Sigmoid colon (tissue), 6 donors: ENCODE measurements at regions not wholly inside any gene's neighbourhood (a gene's known extent, or its start where the extent isn't known, plus 50 kb on each side); places are given as distances from the start of the nearest gene placed in this dataset.

Source experiments
- DNase-seq: peaks from one replicate; pipeline ENCODE4 v3.0.0-alpha.2; 2019
- H3K27ac ChIP-seq, 4 donors: fragments of 200-600 bp; sonication (generic); one replicate each; pipeline ENCODE4 v1.5.1; 2016 to 2019; ENCODE audit warnings: mild to moderate bottlenecking in 1 of 4
- H3K27me3 ChIP-seq, 3 donors: fragments of 200-600 bp; sonication (generic); one replicate each; pipeline ENCODE4 v1.5.1; 2019; ENCODE audit warnings: mild to moderate bottlenecking in 1 of 3
- H3K36me3 ChIP-seq, 4 donors: fragments of 200-600 bp; sonication (generic); one replicate each; pipeline ENCODE4 v1.5.1; 2016 to 2019
- H3K4me1 ChIP-seq, 4 donors: fragments of 200-600 bp; sonication (generic); one replicate each; pipeline ENCODE4 v1.5.1; 2017 to 2019
- H3K4me3 ChIP-seq, 4 donors: fragments of 200-600 bp; sonication (generic); one replicate each; pipeline ENCODE4 v1.5.1; 2017 to 2019; ENCODE audit warnings: mild to moderate bottlenecking in 2 of 4, moderate library complexity in 1 of 4
- H3K9me3 ChIP-seq, 4 donors: fragments of 200-600 bp in 3 of 4; sonication (generic) in 3 of 4; one replicate each; pipeline versions ENCODE4 v1.5.1 to v1.6.1; 2013 to 2019
- EP300 ChIP-seq, 4 donors: sonication (generic); formaldehyde crosslinking; IDR thresholded peaks; one replicate each; pipeline ENCODE4 v1.6.1; 2017; ENCODE audit warnings: antibody characterized with exemption in 4 of 4
- POLR2A ChIP-seq, 2 donors: fragments of 450-650 bp; IDR thresholded peaks; one replicate each; pipeline ENCODE4 v1.6.1; 2016; ENCODE audit warnings: antibody characterized with exemption in 2 of 2, mild to moderate bottlenecking in 2 of 2, moderate library complexity in 2 of 2
- POLR2AphosphoS5 ChIP-seq, 4 donors: sonication (generic); formaldehyde crosslinking; IDR thresholded peaks; one replicate each; pipeline ENCODE4 v1.6.1; 2017; ENCODE audit warnings: antibody characterized with exemption in 4 of 4
- WGBS, 2 donors: extraction: QIAGEN DNeasy Blood & Tissue Kit; methylation state at CpG; one replicate each; pipeline ENCODE4 v1.1.7; 2013; 5-methylcytosine and 5-hydroxymethylcytosine counted together
- intact Hi-C: fragments of 100-400 bp; cut with DNase I; formaldehyde crosslinking; loops from one replicate; pipeline ENCODE4 v1.15.1; 2023
- TF ChIP-seq, protein P1 (sequence below), 4 experiments: fragments of 450-650 bp in 3 of 4; fragments of 200-600 bp in 1 of 4; IDR thresholded peaks; one replicate each; pipeline ENCODE4 v1.5.1; 2016 to 2019; ENCODE audit warnings: antibody characterized with exemption in 4 of 4, mild to moderate bottlenecking in 3 of 4, moderate library complexity in 2 of 4
- donor health status: healthy with polysubstance abuse.
- donor health status: healthy.

GRCh38 chr13:107743983-107744382 lies 471.4 kb downstream of the LIG4 start:
- intact Hi-C loops = no loop called here
- H3K4me1 ChIP-seq = peaks cover 0 to 10% (median 2%) of the 10 kb centered on the region in 4 donors
- H3K4me3 ChIP-seq = no peak overlapping the region
- H3K27me3 ChIP-seq = no peaks in the 10 kb centered on the region
- 57 to 68% methylated on average over 3 of the region's 3 CpGs for WGBS, 2 donors
- H3K36me3 ChIP-seq = no peaks in the 10 kb centered on the region
- no peak overlapping the region for H3K27ac ChIP-seq
- TF ChIP-seq POLR2AphosphoS5 (IDR thresholded peaks at IDR 0.05) (no peak), POLR2A (IDR thresholded peaks at IDR 0.05) (no peak), EP300 (IDR thresholded peaks at IDR 0.05) (no peak)
- TF ChIP-seq, protein P1, sequence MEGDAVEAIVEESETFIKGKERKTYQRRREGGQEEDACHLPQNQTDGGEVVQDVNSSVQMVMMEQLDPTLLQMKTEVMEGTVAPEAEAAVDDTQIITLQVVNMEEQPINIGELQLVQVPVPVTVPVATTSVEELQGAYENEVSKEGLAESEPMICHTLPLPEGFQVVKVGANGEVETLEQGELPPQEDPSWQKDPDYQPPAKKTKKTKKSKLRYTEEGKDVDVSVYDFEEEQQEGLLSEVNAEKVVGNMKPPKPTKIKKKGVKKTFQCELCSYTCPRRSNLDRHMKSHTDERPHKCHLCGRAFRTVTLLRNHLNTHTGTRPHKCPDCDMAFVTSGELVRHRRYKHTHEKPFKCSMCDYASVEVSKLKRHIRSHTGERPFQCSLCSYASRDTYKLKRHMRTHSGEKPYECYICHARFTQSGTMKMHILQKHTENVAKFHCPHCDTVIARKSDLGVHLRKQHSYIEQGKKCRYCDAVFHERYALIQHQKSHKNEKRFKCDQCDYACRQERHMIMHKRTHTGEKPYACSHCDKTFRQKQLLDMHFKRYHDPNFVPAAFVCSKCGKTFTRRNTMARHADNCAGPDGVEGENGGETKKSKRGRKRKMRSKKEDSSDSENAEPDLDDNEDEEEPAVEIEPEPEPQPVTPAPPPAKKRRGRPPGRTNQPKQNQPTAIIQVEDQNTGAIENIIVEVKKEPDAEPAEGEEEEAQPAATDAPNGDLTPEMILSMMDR (IDR thresholded peaks at IDR 0.05) = no peak
- no peak for DNase-seq
- no peaks in the 10 kb centered on the region for H3K9me3 ChIP-seq

DNA sequence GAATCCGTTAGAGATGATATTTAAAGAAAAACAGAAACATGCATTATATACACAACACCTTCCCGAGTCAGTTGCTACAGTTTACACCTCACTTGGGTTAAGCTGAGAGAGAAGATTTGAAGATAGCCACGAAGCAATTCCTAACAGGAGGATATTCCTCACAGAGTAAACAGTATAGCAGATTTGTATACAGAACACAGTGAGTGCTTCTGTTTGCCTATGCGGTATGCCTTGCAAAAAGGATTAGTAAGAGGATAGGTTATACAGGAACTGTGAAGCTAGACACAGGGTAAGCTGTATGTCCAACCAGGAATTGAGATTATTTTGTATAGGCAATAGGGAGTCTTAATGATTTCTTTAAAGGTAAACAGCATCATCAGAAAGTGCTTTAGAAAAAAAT lies 471.8 kb downstream of the LIG4 start:
- no peak for DNase-seq
- H3K4me1 ChIP-seq = peaks cover 0 to 10% (median 2%) of the 10 kb centered on the region in 4 donors
- no peaks in the 10 kb centered on the region for H3K27me3 ChIP-seq
- H3K27ac ChIP-seq = no peak overlapping the region
- 13 to 32% methylated on average over 4 of the region's 4 CpGs for WGBS, 2 donors
- no peaks in the 10 kb centered on the region for H3K9me3 ChIP-seq
- intact Hi-C loops = no loop called here
- TF ChIP-seq, protein P1 (IDR thresholded peaks at IDR 0.05) = no peak
- TF ChIP-seq POLR2A (IDR thresholded peaks at IDR 0.05) = no peak
- no peak for TF ChIP-seq POLR2AphosphoS5 (IDR thresholded peaks at IDR 0.05)
- no peaks in the 10 kb centered on the region for H3K36me3 ChIP-seq
- H3K4me3 ChIP-seq = no peak overlapping the region

- TF ChIP-seq, protein P1 (IDR thresholded peaks at IDR 0.05) = no peak
- TF ChIP-seq POLR2AphosphoS5 (IDR thresholded peaks at IDR 0.05) = no peak
- no peak for TF ChIP-seq EP300 (IDR thresholded peaks at IDR 0.05)
- TF ChIP-seq POLR2A (IDR thresholded peaks at IDR 0.05) = no peak
- DNase-seq = no peak
- H3K36me3 ChIP-seq = no peaks in the 10 kb centered on the region
- no peak overlapping the region for H3K27ac ChIP-seq
- H3K4me1 ChIP-seq = peaks cover 0 to 10% (median 2%) of the 10 kb centered on the region in 4 donors
- intact Hi-C loops = no loop called here
- no peaks in the 10 kb centered on the region for H3K27me3 ChIP-seq
- H3K9me3 ChIP-seq = no peaks in the 10 kb centered on the region
- H3K4me3 ChIP-seq = no peak overlapping the region
- 60 to 61% methylated on average over 3 of the region's 3 CpGs for WGBS, 2 donors
Measured at GRCh38 chr13:107743100-107743499, 472.2 kb downstream of the LIG4 start.

DNA sequence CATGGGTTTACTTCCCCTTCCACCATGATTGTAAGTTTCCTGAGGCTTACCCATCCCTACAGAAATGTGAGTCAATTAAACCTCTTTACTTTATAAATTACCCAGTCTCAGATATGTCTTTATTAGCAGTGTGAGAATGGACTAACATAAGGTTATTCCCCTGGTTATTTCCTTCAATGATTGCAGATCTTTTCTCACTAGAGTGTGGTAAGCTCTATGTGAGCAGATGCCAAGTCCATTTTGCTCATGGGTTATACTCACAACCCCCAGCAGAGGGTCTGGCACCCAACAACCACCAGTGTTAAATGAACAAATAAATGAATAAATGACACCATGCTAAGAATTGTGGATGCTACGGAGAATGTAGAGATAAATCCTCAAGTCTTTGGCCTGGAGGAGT lies 472.8 kb downstream of the LIG4 start:
- Histone ChIP-seq H3K4me1 (peaks cover 0 to 10% (median 2%) of the 10 kb centered on the region in 4 donors), H3K36me3 (no peaks in the 10 kb centered on the region), H3K27ac (no peak overlapping the region), H3K4me3 (no peak overlapping the region), H3K9me3 (no peaks in the 10 kb centered on the region), H3K27me3 (no peaks in the 10 kb centered on the region)
- WGBS, 2 donors = 84 to 85% methylated on average over 1 of the region's 1 CpG
- intact Hi-C loops = no loop called here
- TF ChIP-seq POLR2AphosphoS5 (IDR thresholded peaks at IDR 0.05) = no peak
- TF ChIP-seq, protein P1 (IDR thresholded peaks at IDR 0.05) = no peak
- no peak for DNase-seq

DNA sequence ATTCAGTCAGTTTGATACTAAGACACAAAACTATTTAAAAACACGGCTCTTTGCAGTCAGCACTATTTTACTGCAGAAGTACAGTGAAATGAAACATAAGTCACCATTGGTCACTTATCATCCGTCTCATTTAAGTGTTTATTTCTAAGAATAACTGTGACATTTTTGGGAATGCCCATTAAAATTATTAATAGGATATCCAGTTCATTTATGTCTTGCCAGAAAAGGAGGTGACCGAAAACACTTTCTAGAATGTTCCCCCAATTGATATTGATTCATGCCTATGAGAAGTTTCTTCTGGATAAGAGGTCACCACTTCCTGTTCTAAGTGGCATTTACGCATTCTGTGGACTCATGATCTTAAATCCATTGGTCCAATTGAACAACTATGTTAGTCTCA lies 477.3 kb downstream of the LIG4 start:
- Histone ChIP-seq H3K27ac (no peak overlapping the region), H3K4me3 (no peak overlapping the region), H3K36me3 (no peaks in the 10 kb centered on the region), H3K4me1 (no peaks in the 10 kb centered on the region), H3K27me3 (no peaks in the 10 kb centered on the region), H3K9me3 (no peaks in the 10 kb centered on the region)
- intact Hi-C loops = no loop called here
- no peak for DNase-seq
- TF ChIP-seq POLR2AphosphoS5 (IDR thresholded peaks at IDR 0.05) = no peak
- TF ChIP-seq POLR2A (IDR thresholded peaks at IDR 0.05) = no peak
- no peak for TF ChIP-seq EP300 (IDR thresholded peaks at IDR 0.05)
- TF ChIP-seq, protein P1 (IDR thresholded peaks at IDR 0.05) = no peak
- 83 to 85% methylated on average over 4 of the region's 4 CpGs for WGBS, 2 donors
